Small intestine (tissue), 7 donors: ENCODE measurements at regions not wholly inside any gene's neighbourhood (a gene's known extent, or its start where the extent isn't known, plus 50 kb on each side); places are given as distances from the start of the nearest gene placed in this dataset.
A peak's percentile ranks its signal among the peaks of the same experiment; 100 is the strongest.
"Not testable (repeated sequence)": the region's sequence is repeated elsewhere in the genome, so short reads cannot be mapped to it uniquely, and the experiment has no call there.

Source experiments
- DNase-seq, 2 donors: peaks; one replicate each; pipeline versions ENCODE4 v3.0.0 to v3.0.0-alpha.2; 2013
- FAIRE-seq: peaks from 2 replicates; lab custom pipeline; 2012; peaks lifted over from hg19 to GRCh38; lab: Jason Lieb, UNC
- H3K27ac ChIP-seq, 3 donors: one replicate each; pipeline ENCODE4 v1.5.1; 2013; ENCODE audit warnings: low read length in 2 of 3, mild to moderate bottlenecking in 2 of 3, control low read depth in 1 of 3, inconsistent platforms in 1 of 3, low read depth in 1 of 3, moderate library complexity in 1 of 3
- H3K27me3 ChIP-seq, 3 donors: one replicate each; pipeline ENCODE4 v1.6.1; 2013; ENCODE audit warnings: low read length in 3 of 3, inconsistent platforms in 1 of 3; ENCODE audit not compliant: control insufficient read depth in 3 of 3, insufficient read depth in 3 of 3
- H3K36me3 ChIP-seq, 3 donors: one replicate each; pipeline ENCODE4 v1.6.1; 2013; ENCODE audit warnings: low read length in 3 of 3, inconsistent platforms in 1 of 3, low read depth in 1 of 3, mild to moderate bottlenecking in 1 of 3, moderate library complexity in 1 of 3; ENCODE audit not compliant: control insufficient read depth in 3 of 3, insufficient read depth in 2 of 3
- H3K4me1 ChIP-seq, 3 donors: one replicate each; pipeline ENCODE4 v1.6.1; 2013; ENCODE audit warnings: low read length in 2 of 3, inconsistent platforms in 1 of 3, low read depth in 1 of 3, mild to moderate bottlenecking in 1 of 3, moderate library complexity in 1 of 3; ENCODE audit not compliant: control insufficient read depth in 3 of 3, insufficient read depth in 2 of 3
- H3K4me3 ChIP-seq, 3 donors: one replicate each; pipeline ENCODE4 v1.5.1; 2013; ENCODE audit warnings: low read length in 3 of 3, control low read depth in 1 of 3, inconsistent platforms in 1 of 3, low read depth in 1 of 3, mild to moderate bottlenecking in 1 of 3, moderate library complexity in 1 of 3
- H3K9me3 ChIP-seq, 2 donors: one replicate each; pipeline ENCODE4 v1.6.1; 2013; ENCODE audit warnings: low read depth in 1 of 2, low read length in 1 of 2; ENCODE audit not compliant: control insufficient read depth in 2 of 2, insufficient read depth in 1 of 2
- WGBS, 3 donors: extraction: QIAGEN DNeasy Blood & Tissue Kit; methylation state at CpG; one replicate each; pipeline ENCODE4 v1.1.7; 2013; 5-methylcytosine and 5-hydroxymethylcytosine counted together
- donor health status: healthy with polysubstance abuse.
- donor health status: control.
- donor health status: control.
- donor health status: Bipolar disorder and iron deficiency.
- donor health status: healthy.

DNA sequence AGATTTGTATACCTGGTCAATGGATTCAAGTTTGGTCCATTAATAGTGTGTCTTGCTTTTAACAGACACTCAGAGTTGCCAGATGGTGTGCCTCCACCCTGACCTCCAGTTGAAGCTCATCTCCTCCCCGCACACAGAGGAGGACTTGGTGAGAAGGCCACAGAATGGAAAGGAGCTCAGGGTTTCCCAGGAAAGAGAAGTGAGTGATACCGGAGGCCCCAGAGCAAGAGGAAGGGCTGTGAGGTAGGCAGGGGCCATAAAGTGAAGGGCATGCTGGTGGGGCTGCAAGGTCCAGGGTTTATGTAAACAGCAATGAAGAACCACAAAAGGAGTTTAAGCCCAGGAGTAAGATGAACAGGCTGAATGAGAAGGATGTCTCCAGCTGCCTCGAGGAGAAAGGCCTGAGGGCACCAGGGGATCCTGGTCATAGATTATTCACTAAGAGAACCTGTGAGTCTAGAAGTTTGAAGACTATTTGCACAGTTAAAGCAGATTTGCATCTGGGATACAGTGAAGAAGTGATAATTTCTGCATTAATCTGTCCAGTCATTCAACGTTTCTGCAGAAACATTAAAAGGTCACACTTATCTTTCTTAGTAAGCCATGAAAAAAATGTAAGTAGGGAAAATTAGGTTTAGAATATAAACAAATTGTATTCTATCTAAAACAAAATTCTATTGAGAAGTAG, 67.5 kb upstream of the VPREB1 start:
- H3K4me3 ChIP-seq: no peak overlapping the region
- H3K27me3 ChIP-seq: peaks cover 0 to 3% (median 3%) of the 10 kb centered on the region in 3 donors
- H3K9me3 ChIP-seq: no peaks in the 10 kb centered on the region
- H3K36me3 ChIP-seq: no peaks in the 10 kb centered on the region
- FAIRE-seq (no peak), DNase-seq (no peak)
- no peaks in the 10 kb centered on the region for H3K4me1 ChIP-seq
- peak overlapping the region in 1 of 3 donors; percentile 13 for H3K27ac ChIP-seq
- WGBS, 3 donors: 37 to 67% (median 43%) methylated on average over 4 of the region's 4 CpGs

DNA sequence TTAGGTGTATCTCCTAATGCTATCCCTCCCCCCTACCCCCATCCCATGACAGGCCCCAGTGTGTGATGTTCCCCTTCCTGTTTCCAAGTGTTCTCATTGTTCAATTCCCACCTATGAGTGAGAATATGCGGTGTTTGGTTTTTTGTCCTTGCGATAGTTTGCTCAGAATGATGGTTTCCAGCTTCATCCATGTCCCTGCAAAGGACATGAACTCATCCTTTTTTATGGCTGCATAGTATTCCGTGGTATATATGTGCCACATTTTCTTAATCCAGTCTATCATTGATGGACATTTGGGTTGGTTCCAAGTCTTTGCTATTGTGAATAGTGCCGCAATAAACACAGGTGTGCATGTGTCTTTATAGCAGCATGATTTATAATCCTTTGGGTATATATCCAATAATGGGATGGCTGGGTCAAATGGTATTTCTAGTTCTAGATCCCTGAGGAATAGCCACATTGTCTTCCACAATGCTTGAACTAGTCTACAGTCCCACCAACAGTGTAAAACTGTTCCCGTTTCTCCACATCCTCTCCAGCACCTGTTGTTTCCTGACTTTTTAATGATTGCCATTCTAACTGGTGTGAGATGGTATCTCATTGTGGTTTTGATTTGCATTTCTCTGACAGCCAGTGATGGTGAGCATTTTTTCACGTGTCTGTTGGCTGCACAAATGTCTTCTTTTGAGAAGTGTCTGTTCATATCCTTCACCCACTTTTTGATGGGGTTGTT, 71.5 kb upstream of the VPREB1 start:
- H3K27ac ChIP-seq, DNase-seq, H3K27me3 ChIP-seq, H3K4me3 ChIP-seq, H3K36me3 ChIP-seq, H3K9me3 ChIP-seq, H3K4me1 ChIP-seq, FAIRE-seq: not testable (repeated sequence)
- 61 to 65% (median 65%) methylated on average over 4 to 5 of the region's 6 CpGs for WGBS, 3 donors

DNA sequence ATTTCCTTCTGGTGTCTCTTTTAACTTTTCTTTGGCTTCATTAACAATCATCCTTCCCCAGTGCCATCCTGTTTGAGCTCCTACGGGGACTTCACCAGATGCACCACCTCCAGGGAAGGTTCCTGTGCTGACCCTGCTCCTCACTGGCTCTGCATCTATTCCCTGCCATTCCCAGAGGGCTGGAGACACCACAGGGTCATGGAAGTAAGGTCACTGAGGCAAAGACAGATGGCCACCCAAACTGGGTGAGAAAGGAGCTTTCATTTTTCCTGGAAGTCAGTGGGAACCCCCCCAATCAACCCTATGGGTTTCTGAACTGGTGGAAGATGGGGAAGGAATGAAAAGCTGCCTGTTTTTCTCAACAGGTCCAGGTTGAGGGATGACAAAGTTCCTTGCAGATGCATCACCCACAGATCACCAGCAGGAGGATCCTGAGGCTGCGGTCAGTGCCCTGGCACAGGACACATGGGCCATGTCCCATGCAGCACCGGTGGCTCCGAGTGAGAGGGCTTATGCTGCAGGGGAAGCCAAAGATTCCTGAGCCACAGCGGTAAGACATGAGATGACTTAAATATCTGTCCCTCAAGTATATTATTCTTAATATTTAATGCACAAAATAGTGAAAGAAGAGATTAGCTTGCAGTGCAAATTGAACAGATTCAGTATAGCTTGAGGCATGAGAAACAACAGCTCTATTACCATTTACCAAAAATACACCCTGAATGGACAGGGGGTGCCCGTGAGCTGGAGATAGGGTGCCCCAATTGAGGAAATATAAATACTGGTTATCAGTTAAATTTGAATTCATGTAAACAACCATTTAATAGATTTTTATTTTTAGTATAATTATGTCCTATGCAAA, 73.0 kb upstream of the VPREB1 start:
- no peak for DNase-seq
- WGBS, 3 donors: 41 to 55% (median 53%) methylated on average over 6 of the region's 6 CpGs
- Histone ChIP-seq H3K27ac (no peak overlapping the region), H3K4me3 (no peak overlapping the region), H3K36me3 (no peaks in the 10 kb centered on the region), H3K9me3 (no peaks in the 10 kb centered on the region), H3K4me1 (no peaks in the 10 kb centered on the region), H3K27me3 (no peaks in the 10 kb centered on the region)
- FAIRE-seq: no peak

- H3K9me3 ChIP-seq: no peaks in the 10 kb centered on the region
- FAIRE-seq (no peak), DNase-seq (no peak)
- H3K4me3 ChIP-seq: no peak overlapping the region
- H3K4me1 ChIP-seq: no peaks in the 10 kb centered on the region
- no peaks in the 10 kb centered on the region for H3K36me3 ChIP-seq
- H3K27ac ChIP-seq: no peak overlapping the region
- 7 to 28% (median 24%) methylated on average over 1 of the region's 1 CpG for WGBS, 3 donors
- H3K27me3 ChIP-seq: peaks cover 0 to 3% (median 2%) of the 10 kb centered on the region in 3 donors
These were observed 74.7 kb upstream of the VPREB1 start for GRCh38 chr22:22169923-22170322.

DNA sequence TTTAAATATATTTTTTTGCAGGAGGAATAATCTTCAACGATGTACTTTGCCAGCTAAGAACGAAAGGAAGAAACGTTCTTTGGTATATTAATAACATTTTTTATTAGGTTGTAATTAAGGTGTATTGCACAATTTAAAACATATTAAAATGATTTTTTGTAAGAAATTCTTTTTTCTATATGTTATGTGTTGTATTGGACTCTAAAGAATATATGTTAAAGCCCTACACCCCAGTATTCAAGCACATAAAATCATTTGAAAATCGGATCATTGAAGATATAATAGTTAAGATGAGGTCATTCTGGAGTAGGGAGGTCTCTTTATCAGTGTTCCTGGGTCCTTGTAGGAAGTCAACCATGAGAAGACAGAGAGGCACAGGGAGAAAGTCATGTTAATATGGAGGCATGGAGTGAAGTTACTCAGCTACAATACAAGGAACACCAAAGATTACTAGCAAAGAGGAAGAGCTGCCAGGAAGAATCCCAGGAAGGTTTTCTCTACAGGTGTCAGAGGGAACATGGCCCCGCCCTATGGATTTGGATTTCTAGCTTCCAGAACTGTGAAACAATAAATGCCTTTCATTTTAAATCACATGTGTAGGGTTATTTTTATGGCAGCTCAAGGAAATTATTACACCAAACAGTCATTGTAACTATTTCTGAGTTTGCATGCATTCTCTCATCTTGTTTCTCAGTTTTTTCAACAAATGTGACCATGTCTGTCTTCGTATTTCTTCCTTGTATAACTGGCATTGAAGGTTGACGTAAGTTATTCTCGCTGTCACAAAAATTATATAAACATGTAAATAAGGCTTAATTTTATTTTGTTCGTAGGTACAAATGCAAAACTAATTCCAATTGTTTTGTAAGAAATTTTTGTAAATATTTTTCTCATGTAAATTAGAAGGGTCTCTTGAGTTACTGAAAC, 75.4 kb upstream of the VPREB1 start:
- H3K27ac ChIP-seq: no peak overlapping the region

GRCh38 chr22:22168190-22168940, 76.2 kb upstream of the VPREB1 start:
- DNase-seq (peak; percentile 32), FAIRE-seq (no peak)
- Histone ChIP-seq H3K9me3 (no peaks in the 10 kb centered on the region), H3K36me3 (no peaks in the 10 kb centered on the region), H3K27ac (peak overlapping the region in 1 of 3 donors; percentile 60), H3K27me3 (peaks cover 0 to 8% (median 4%) of the 10 kb centered on the region in 3 donors), H3K4me1 (no peaks in the 10 kb centered on the region), H3K4me3 (peak overlapping the region in 1 of 3 donors; percentile 3)
- WGBS, 3 donors: 23 to 24% (median 23%) methylated on average over 7 of the region's 7 CpGs

More for the DNA sequence above, 75.4 kb upstream of the VPREB1 start:
- Histone ChIP-seq H3K27me3 (peaks cover 0 to 6% (median 4%) of the 10 kb centered on the region in 3 donors), H3K4me1 (no peaks in the 10 kb centered on the region), H3K4me3 (no peak overlapping the region), H3K36me3 (no peaks in the 10 kb centered on the region), H3K9me3 (no peaks in the 10 kb centered on the region)
- DNase-seq (no peak), FAIRE-seq (no peak)
- 59 to 67% (median 61%) methylated on average over 9 of the region's 9 CpGs for WGBS, 3 donors

DNA sequence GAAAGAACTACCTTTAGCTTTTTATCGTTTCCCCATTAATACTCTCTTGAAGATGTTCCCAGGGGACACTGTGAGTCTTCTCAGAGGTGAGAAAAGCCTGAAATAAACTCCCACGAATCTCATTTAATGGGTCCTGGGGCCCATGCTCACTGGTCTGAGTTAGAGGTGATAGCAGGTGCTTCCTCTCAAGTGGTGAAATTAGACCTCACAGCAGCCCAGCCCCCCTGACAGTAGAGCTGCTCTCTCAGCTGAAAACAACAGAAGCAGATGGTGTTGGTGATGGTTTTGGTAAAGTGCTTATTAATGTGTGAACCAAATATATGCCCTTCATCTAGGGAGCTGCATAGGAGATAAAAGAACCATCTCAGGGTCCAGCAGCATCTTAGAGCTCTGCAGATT, 76.8 kb upstream of the VPREB1 start:
- peaks cover 0 to 8% (median 7%) of the 10 kb centered on the region in 3 donors for H3K27me3 ChIP-seq

More for the DNA sequence above, 76.8 kb upstream of the VPREB1 start:
- H3K9me3 ChIP-seq: no peaks in the 10 kb centered on the region
- WGBS, 3 donors: 37 to 67% (median 46%) methylated on average over 2 of the region's 2 CpGs
- H3K4me3 ChIP-seq: no peak overlapping the region
- peak overlapping the region in 1 of 3 donors; percentile 60 for H3K27ac ChIP-seq
- no peaks in the 10 kb centered on the region for H3K4me1 ChIP-seq
- no peaks in the 10 kb centered on the region for H3K36me3 ChIP-seq
- FAIRE-seq: no peak
- no peak for DNase-seq
